GM12872 (cell line): ENCODE measurements at regions not wholly inside any gene's neighbourhood (a gene's known extent, or its start where the extent isn't known, plus 50 kb on each side); places are given as distances from the start of the nearest gene placed in this dataset.

Source experiments
- CTCF ChIP-seq: IDR thresholded peaks from 3 replicates; pipeline ENCODE4 v1.5.1; 2011; ENCODE audit warnings: low read depth, mild to moderate bottlenecking, low read length, moderate library complexity; ENCODE audit not compliant: insufficient read depth

GRCh38 chr4:106583108-106583507 is 214.5 kb upstream of the GIMD1 start:
- TF ChIP-seq CTCF = no peak

- no peak for TF ChIP-seq CTCF
Observed at GRCh38 chr4:106582103-106582502, 213.5 kb upstream of the GIMD1 start.

GRCh38 chr4:106579236-106579635 is 210.7 kb upstream of the GIMD1 start:
- no peak for TF ChIP-seq CTCF

GRCh38 chr4:106569146-106570031 is 200.8 kb upstream of the GIMD1 start:
- no peak for TF ChIP-seq CTCF

- no peak for TF ChIP-seq CTCF
Observed at GRCh38 chr4:106565727-106566126, 197.1 kb upstream of the GIMD1 start.

- TF ChIP-seq CTCF = no peak
Observed at GRCh38 chr4:106551724-106552123, 183.1 kb upstream of the GIMD1 start.

GRCh38 chr4:106548446-106549044 is 180.0 kb upstream of the GIMD1 start:
- no peak for TF ChIP-seq CTCF
